Adrenal gland (tissue), 9 donors: ENCODE measurements at regions not wholly inside any gene's neighbourhood (a gene's known extent, or its start where the extent isn't known, plus 50 kb on each side); places are given as distances from the start of the nearest gene placed in this dataset.

ENCODE experiments used
- DNase-seq, 7 donors: peaks; one replicate each; pipeline ENCODE4 v3.0.0-alpha.2; 2019 to 2020
- H3K27ac ChIP-seq, 5 donors: fragments of 200-600 bp; sonication (generic) in 4 of 5; 1 replicate in 3 of 5; 2 replicates in 2 of 5; pipeline versions ENCODE4 v1.5.1 to v1.8.0; 2016 to 2020; ENCODE audit warnings: mild to moderate bottlenecking in 1 of 5
- H3K27me3 ChIP-seq: fragments of 200-600 bp; 2 replicates; pipeline ENCODE4 v1.8.0; 2021
- H3K36me3 ChIP-seq, 2 donors: fragments of 200-600 bp; replicated peaks in 1 of 2; 1 replicate in 1 of 2; 2 replicates in 1 of 2; pipeline versions ENCODE4 v1.5.1 to v1.8.0; 2018 to 2022
- H3K4me1 ChIP-seq, 2 donors: fragments of 200-600 bp; replicated peaks in 1 of 2; 1 replicate in 1 of 2; 2 replicates in 1 of 2; pipeline versions ENCODE4 v1.5.1 to v1.8.0; 2018 to 2021
- H3K4me3 ChIP-seq, 4 donors: fragments of 200-600 bp; sonication (generic) in 3 of 4; one replicate each; pipeline ENCODE4 v1.5.1; 2016 to 2018
- H3K9me3 ChIP-seq, 3 donors: fragments of 200-600 bp; sonication (generic) in 1 of 3; replicated peaks in 1 of 3; 1 replicate in 2 of 3; 2 replicates in 1 of 3; pipeline versions ENCODE4 v1.5.1 to v1.8.0; 2016 to 2021
- POLR2A ChIP-seq, 2 donors: fragments of 450-650 bp; IDR thresholded peaks; one replicate each; pipeline ENCODE4 v1.6.1; 2017; ENCODE audit warnings: antibody characterized with exemption in 2 of 2, mild to moderate bottlenecking in 2 of 2, moderate library complexity in 1 of 2
- whole genome bisulfite sequencing, 4 donors: extraction: QIAGEN DNeasy Blood & Tissue Kit in 2 of 4; methylation state at CpG; one replicate each; pipeline versions ENCODE4 v1.1.5 to v1.1.7; 2013 to 2017; 5-methylcytosine and 5-hydroxymethylcytosine counted together
- intact Hi-C, 2 donors: fragments of 100-400 bp; cut with DNase I; formaldehyde crosslinking; loops; one replicate each; pipeline versions ENCODE4 v1.14.1 to v1.15.0; 2022 to 2023
- TF ChIP-seq, protein P1 (sequence below), 6 experiments: fragments of 450-650 bp in 4 of 6; fragments of 200-600 bp in 2 of 6; sonication (generic) in 1 of 6; IDR thresholded peaks; 1 replicate in 5 of 6; 2 replicates in 1 of 6; pipeline versions ENCODE4 v1.5.1 to v1.8.0; 2016 to 2021; ENCODE audit warnings: antibody characterized with exemption in 6 of 6, mild to moderate bottlenecking in 2 of 6, moderate library complexity in 1 of 6
- donor health status: healthy with polysubstance abuse.
- donor health status: Bipolar disorder and iron deficiency.
- donor health status: DM: yes; HTN: yes; CAD: no.
- donor health status: DM: no; HTN: no; CAD: no.
- donor health status: DM: no; HTN: no; CAD: no.

DNA sequence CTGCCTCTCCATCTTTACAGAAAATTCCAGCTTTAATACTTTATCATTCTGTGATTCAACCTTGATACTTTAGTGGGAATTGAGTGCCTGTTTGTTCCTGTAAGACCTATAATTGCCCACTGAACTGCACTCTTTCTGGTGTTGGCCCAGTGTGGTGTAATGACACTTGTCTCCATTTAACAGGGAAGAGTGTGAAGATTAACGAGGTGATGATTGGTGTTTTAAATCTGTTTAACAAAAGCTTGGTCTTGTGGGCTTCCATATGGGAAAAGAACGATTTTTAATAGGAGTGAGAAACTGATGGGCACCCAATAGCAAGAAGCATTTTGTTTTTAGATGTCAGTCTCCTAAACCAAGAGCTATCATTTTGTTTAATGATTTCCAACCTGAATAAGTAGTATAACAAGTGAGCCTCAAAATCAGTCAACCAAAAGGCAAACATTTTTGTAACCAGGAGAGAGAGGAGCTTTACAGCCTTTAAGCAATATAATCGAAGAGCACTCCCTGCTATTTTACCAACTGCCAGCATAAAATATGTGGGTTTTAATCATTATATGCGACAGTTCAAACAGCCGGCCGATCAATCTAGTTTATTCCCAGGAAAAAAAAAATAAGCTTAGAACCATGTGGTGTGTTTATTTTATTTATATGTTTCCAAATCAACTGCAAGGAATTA lies 50.2 kb downstream of the SUPT20HL1 start:
- intact Hi-C loops: no loop called here
- Histone ChIP-seq H3K36me3 (no peaks in the 10 kb centered on the region), H3K27ac (no peak overlapping the region), H3K27me3 (peaks cover 5% of the 10 kb centered on the region), H3K4me1 (no peaks in the 10 kb centered on the region), H3K9me3 (no peaks in the 10 kb centered on the region), H3K4me3 (no peak overlapping the region)
- TF ChIP-seq, protein P1, sequence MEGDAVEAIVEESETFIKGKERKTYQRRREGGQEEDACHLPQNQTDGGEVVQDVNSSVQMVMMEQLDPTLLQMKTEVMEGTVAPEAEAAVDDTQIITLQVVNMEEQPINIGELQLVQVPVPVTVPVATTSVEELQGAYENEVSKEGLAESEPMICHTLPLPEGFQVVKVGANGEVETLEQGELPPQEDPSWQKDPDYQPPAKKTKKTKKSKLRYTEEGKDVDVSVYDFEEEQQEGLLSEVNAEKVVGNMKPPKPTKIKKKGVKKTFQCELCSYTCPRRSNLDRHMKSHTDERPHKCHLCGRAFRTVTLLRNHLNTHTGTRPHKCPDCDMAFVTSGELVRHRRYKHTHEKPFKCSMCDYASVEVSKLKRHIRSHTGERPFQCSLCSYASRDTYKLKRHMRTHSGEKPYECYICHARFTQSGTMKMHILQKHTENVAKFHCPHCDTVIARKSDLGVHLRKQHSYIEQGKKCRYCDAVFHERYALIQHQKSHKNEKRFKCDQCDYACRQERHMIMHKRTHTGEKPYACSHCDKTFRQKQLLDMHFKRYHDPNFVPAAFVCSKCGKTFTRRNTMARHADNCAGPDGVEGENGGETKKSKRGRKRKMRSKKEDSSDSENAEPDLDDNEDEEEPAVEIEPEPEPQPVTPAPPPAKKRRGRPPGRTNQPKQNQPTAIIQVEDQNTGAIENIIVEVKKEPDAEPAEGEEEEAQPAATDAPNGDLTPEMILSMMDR (IDR thresholded peaks at IDR 0.05): no peak
- TF ChIP-seq POLR2A (IDR thresholded peaks at IDR 0.05): no peak
- DNase-seq: no peak
- 42 to 61% (median 54%) methylated on average over 6 of the region's 6 CpGs for WGBS, 4 donors

DNA sequence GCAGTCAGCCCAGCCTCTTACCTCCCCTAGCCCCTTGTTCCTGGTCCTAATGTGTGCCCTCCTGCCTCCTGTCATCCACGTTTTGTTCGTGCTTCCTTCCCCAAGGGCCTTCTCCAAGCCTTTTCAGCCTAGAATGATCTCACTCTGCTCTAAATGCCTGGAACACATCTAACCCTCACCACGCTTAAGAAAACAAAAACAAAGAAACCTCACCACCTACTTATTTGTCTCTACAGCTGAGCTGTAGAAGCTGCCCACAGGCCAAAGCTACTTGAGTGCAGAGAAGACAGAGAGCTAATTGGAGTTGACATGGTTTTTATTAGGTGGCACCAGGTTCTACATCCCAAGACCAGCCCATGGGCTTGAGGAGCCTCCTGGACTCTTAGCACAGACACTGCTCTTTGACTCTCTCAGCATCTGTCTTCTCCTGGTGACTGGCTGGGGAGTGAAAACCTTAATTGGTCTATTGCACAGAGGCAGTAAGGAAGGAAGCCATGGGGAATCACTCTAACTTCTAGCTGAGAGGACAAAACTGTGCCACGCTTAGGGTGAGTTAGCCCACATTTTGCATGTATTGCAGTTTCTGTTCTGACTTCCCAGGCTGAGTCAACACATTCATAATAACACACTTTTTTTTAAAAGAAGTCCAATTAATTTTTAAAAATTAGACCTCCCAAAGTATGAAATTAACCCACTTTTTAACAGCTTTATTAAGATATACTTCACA lies 52.3 kb upstream of the PDK3 start:
- Histone ChIP-seq H3K27ac (no peak overlapping the region), H3K4me1 (no peaks in the 10 kb centered on the region), H3K36me3 (no peaks in the 10 kb centered on the region), H3K4me3 (no peak overlapping the region), H3K9me3 (no peaks in the 10 kb centered on the region), H3K27me3 (no peaks in the 10 kb centered on the region)
- intact Hi-C loops: no loop called here
- TF ChIP-seq POLR2A (IDR thresholded peaks at IDR 0.05): no peak
- TF ChIP-seq, protein P1 (IDR thresholded peaks at IDR 0.05): no peak
- 62 to 77% (median 68%) methylated on average over 3 to 4 of the region's 4 CpGs for WGBS, 4 donors
- DNase-seq: peak in 1 of 7 donors; percentile 16
